Activated CD4-positive, alpha-beta memory T cell treated with anti-CD3 and anti-CD28 coated beads, Interleukin-2, amount 10 ng/mL, durations not matched to agents 7 days and 5 days (primary cell): ENCODE measurements at regions not wholly inside any gene's neighbourhood (a gene's known extent, or its start where the extent isn't known, plus 50 kb on each side); places are given as distances from the start of the nearest gene placed in this dataset.
A peak's percentile ranks its signal among the peaks of the same experiment; 100 is the strongest.

Experiments used
- CTCF ChIA-PET: fragments of 350-600 bp; sonication (Branson Sonifier 250); formaldehyde crosslinking; loops from one replicate; lab custom pipeline; 2021; ENCODE audit warnings: antibody characterized with exemption, inconsistent platforms; lab: Charles Lee
- POLR2A ChIA-PET: fragments of 350-600 bp; sonication (Branson Sonifier 250); formaldehyde crosslinking; loops from one replicate; lab custom pipeline; 2021; ENCODE audit warnings: antibody characterized with exemption; lab: Charles Lee
- DNase-seq: peaks from one replicate; pipeline ENCODE4 v3.0.0-alpha.2; 2020
- H3K27ac Mint-ChIP-seq: one replicate; pipeline ENCODE4 v1.8.0; 2021; ENCODE audit warnings: mild to moderate bottlenecking, mixed read lengths
- H3K27me3 Mint-ChIP-seq: one replicate; pipeline ENCODE4 v1.8.0; 2021; ENCODE audit warnings: mixed read lengths
- H3K36me3 Mint-ChIP-seq: one replicate; pipeline ENCODE4 v1.8.0; 2021; ENCODE audit warnings: low read depth, mixed read lengths
- H3K4me1 Mint-ChIP-seq: one replicate; pipeline ENCODE4 v1.8.0; 2021; ENCODE audit warnings: mixed read lengths
- H3K4me3 Mint-ChIP-seq: one replicate; pipeline ENCODE4 v1.8.0; 2021; ENCODE audit warnings: mild to moderate bottlenecking, mixed read lengths
- H3K9me3 Mint-ChIP-seq: one replicate; pipeline ENCODE4 v1.8.0; 2021; ENCODE audit warnings: mixed read lengths

GRCh38 chr12:62136496-62136895 is 123.7 kb upstream of the USP15 start:
- ChIA-PET POLR2A (no interaction called here), CTCF (interaction anchor here (2.2 kb wide), 1 partner anchor 13 kb away, joined by 6 read pairs; no protein-coding TSS in a partner anchor)
- Mint-ChIP-seq H3K9me3 (no peaks in the 10 kb centered on the region), H3K27ac (no peak overlapping the region), H3K27me3 (peaks cover 9% of the 10 kb centered on the region), H3K4me1 (no peaks in the 10 kb centered on the region), H3K36me3 (no peaks in the 10 kb centered on the region), H3K4me3 (no peak overlapping the region)
- no peak for DNase-seq

GRCh38 chr12:62138527-62138926 is 121.7 kb upstream of the USP15 start:
- no peak overlapping the region for H3K4me3 Mint-ChIP-seq
- POLR2A ChIA-PET: no interaction called here
- H3K27ac Mint-ChIP-seq: no peak overlapping the region
- peaks cover 7% of the 10 kb centered on the region for H3K27me3 Mint-ChIP-seq
- H3K9me3 Mint-ChIP-seq: no peaks in the 10 kb centered on the region
- no peaks in the 10 kb centered on the region for H3K36me3 Mint-ChIP-seq
- CTCF ChIA-PET: no interaction called here
- DNase-seq: no peak
- no peaks in the 10 kb centered on the region for H3K4me1 Mint-ChIP-seq

- POLR2A ChIA-PET: no interaction called here
- no peak for DNase-seq
- CTCF ChIA-PET: no interaction called here
- H3K9me3 Mint-ChIP-seq: no peaks in the 10 kb centered on the region
- H3K36me3 Mint-ChIP-seq: no peaks in the 10 kb centered on the region
- no peak overlapping the region for H3K27ac Mint-ChIP-seq
- no peaks in the 10 kb centered on the region for H3K4me1 Mint-ChIP-seq
- no peaks in the 10 kb centered on the region for H3K27me3 Mint-ChIP-seq
- H3K4me3 Mint-ChIP-seq: no peak overlapping the region
These were observed 113.9 kb upstream of the USP15 start for GRCh38 chr12:62146318-62146717.

DNA sequence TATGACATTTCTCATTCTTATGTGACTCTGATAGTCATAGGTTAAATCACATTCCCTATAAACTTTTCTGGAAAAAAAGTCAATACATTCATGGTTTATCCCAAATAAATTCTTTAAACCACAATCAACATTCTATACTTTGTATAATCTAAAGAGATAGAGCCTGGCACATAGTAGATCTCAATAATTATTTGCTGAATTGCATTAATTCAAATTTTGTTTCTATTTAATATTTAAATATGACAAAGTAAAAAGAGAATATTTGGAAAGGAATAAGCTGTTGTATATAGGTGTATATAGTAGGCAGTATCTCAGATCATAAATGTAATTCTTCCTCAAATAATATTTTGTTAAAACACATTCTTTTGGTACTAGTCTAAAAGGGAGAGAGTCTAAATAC is 102.2 kb upstream of the USP15 start:
- Mint-ChIP-seq H3K4me3 (no peak overlapping the region), H3K36me3 (no peaks in the 10 kb centered on the region), H3K27ac (no peak overlapping the region), H3K4me1 (no peaks in the 10 kb centered on the region), H3K27me3 (peaks cover 12% of the 10 kb centered on the region), H3K9me3 (no peaks in the 10 kb centered on the region)
- CTCF ChIA-PET: interaction anchor here (1.2 kb wide), 1 partner anchor 52 kb away, joined by 3 read pairs; no protein-coding TSS in a partner anchor
- POLR2A ChIA-PET: no interaction called here
- no peak for DNase-seq

GRCh38 chr12:62158461-62159360 is 101.5 kb upstream of the USP15 start:
- POLR2A ChIA-PET: no interaction called here

GRCh38 chr12:62162214-62162613 is 98.0 kb upstream of the USP15 start:
- ChIA-PET CTCF (no interaction called here), POLR2A (no interaction called here)
- no peaks in the 10 kb centered on the region for H3K36me3 Mint-ChIP-seq
- H3K4me3 Mint-ChIP-seq: no peak overlapping the region
- H3K9me3 Mint-ChIP-seq: no peaks in the 10 kb centered on the region
- peaks cover 20% of the 10 kb centered on the region for H3K27me3 Mint-ChIP-seq
- DNase-seq: no peak
- H3K27ac Mint-ChIP-seq: no peak overlapping the region
- no peaks in the 10 kb centered on the region for H3K4me1 Mint-ChIP-seq

More at GRCh38 chr12:62158461-62159360, 101.5 kb upstream of the USP15 start:
- H3K4me1 Mint-ChIP-seq: no peaks in the 10 kb centered on the region
- H3K27ac Mint-ChIP-seq: no peak overlapping the region
- no peaks in the 10 kb centered on the region for H3K9me3 Mint-ChIP-seq
- no peaks in the 10 kb centered on the region for H3K36me3 Mint-ChIP-seq
- CTCF ChIA-PET: interaction anchor here (1.2 kb wide), 1 partner anchor 52 kb away, joined by 3 read pairs; no protein-coding TSS in a partner anchor
- DNase-seq: no peak
- H3K27me3 Mint-ChIP-seq: peaks cover 14% of the 10 kb centered on the region
- no peak overlapping the region for H3K4me3 Mint-ChIP-seq

GRCh38 chr12:62163368-62163767 is 96.8 kb upstream of the USP15 start:
- POLR2A ChIA-PET: no interaction called here

GRCh38 chr12:62164036-62164435 is 96.2 kb upstream of the USP15 start:
- H3K36me3 Mint-ChIP-seq: no peaks in the 10 kb centered on the region
- H3K27ac Mint-ChIP-seq: no peak overlapping the region
- ChIA-PET CTCF (no interaction called here), POLR2A (no interaction called here)
- no peak for DNase-seq
- H3K4me1 Mint-ChIP-seq: no peaks in the 10 kb centered on the region
- peaks cover 16% of the 10 kb centered on the region for H3K27me3 Mint-ChIP-seq
- H3K4me3 Mint-ChIP-seq: no peak overlapping the region
- no peaks in the 10 kb centered on the region for H3K9me3 Mint-ChIP-seq

More at GRCh38 chr12:62163368-62163767, 96.8 kb upstream of the USP15 start:
- Mint-ChIP-seq H3K27me3 (peaks cover 20% of the 10 kb centered on the region), H3K4me3 (no peak overlapping the region), H3K27ac (no peak overlapping the region), H3K36me3 (no peaks in the 10 kb centered on the region), H3K9me3 (no peaks in the 10 kb centered on the region), H3K4me1 (no peaks in the 10 kb centered on the region)
- DNase-seq: no peak
- CTCF ChIA-PET: no interaction called here

DNA sequence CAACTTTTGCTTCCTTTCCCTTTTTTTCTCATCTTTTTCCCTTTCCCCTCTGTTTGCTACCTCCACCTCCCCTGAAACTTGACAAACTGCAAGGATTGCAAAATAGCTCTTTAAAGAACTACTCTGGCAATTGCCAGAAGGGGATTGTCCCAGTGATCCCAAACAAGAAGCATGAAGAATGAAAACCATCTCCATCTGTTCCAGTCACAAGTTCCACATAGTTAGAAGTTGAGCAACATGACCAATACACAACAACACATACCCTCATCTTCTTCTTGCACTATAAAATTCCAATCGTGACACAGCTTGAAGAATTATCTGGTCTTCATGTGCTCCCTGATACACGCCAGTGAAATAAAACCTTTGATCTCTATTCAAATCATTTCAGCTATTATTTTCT is 93.7 kb upstream of the USP15 start:
- Mint-ChIP-seq H3K27ac (no peak overlapping the region), H3K27me3 (peaks cover 12% of the 10 kb centered on the region), H3K9me3 (no peaks in the 10 kb centered on the region), H3K4me1 (no peaks in the 10 kb centered on the region), H3K36me3 (no peaks in the 10 kb centered on the region), H3K4me3 (no peak overlapping the region)
- POLR2A ChIA-PET: no interaction called here
- DNase-seq: no peak
- CTCF ChIA-PET: no interaction called here

GRCh38 chr12:62168411-62168810 is 91.8 kb upstream of the USP15 start:
- CTCF ChIA-PET: no interaction called here
- no peaks in the 10 kb centered on the region for H3K9me3 Mint-ChIP-seq
- POLR2A ChIA-PET: no interaction called here
- no peaks in the 10 kb centered on the region for H3K36me3 Mint-ChIP-seq
- no peak overlapping the region for H3K4me3 Mint-ChIP-seq
- peaks cover 14% of the 10 kb centered on the region for H3K27me3 Mint-ChIP-seq
- no peak for DNase-seq
- H3K4me1 Mint-ChIP-seq: no peaks in the 10 kb centered on the region
- no peak overlapping the region for H3K27ac Mint-ChIP-seq

DNA sequence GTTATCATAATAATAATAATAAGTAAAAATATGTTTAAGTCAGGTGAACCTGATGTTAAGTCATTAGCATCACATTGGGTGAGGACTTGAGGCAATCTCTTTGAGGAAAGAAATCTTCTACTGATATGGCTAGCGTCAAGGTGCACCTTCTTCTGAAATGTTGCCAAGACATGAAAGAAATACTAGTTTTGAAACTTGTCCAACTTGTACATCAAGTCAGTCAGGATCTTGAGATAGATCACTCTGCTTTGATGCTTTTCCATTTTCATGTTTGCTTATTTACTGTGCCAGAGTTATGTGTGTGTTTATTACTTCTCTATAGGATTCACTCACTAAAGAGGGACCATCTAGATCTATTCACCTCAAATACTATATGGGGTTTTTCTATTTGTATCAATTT is 90.0 kb upstream of the USP15 start:
- Mint-ChIP-seq H3K4me1 (no peaks in the 10 kb centered on the region), H3K27ac (no peak overlapping the region), H3K27me3 (peaks cover 10% of the 10 kb centered on the region), H3K4me3 (no peak overlapping the region), H3K9me3 (no peaks in the 10 kb centered on the region), H3K36me3 (no peaks in the 10 kb centered on the region)
- DNase-seq: no peak
- ChIA-PET CTCF (no interaction called here), POLR2A (no interaction called here)

DNA sequence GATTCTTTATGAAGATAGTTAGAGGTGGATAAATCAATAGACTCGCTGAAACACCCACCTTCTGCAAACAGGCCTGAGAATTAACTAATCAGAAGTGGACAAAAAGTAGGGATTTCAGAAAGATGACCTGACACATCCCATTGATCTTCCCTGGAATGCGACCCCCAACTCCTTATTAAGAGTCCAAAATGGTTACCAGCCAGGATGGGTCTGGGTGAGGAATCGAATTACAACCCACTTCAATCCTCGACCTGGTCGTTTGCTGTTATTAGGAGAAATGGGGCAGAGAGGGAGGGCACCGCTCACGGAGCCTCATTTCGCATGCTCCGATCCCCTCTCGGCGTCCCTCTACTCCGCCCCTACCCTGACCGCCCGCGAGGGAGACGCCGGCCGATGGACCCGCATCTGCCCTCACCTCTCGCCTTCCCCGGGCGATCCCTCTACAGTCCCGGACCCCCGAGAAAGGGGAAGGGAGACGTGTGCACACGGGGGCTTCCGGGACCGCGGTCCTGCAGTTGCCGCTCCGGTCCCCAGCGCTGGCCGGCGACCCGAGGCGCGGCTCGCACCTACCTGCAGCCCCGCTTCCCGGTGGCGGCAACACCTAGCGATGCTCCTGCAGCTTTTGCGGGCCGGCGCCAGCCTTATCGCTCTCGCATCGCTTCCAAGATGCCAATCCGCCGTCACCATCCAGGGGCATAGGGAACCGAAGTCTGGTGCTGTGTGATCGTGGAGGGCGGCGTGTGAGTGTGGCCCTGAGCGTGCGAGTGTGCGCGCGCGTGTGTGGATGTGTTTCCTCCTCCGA is 69.3 kb upstream of the USP15 start:
- peak overlapping the region; percentile 60 for H3K4me3 Mint-ChIP-seq
- H3K4me1 Mint-ChIP-seq: peaks cover 24% of the 10 kb centered on the region
- no peaks in the 10 kb centered on the region for H3K36me3 Mint-ChIP-seq
- no peak overlapping the region for H3K27ac Mint-ChIP-seq
- CTCF ChIA-PET: interaction anchor here (1.3 to 2.9 kb wide), 2 partner anchors 19 to 69 kb away, joined by 3 to 11 read pairs; partner anchors contain the start of gene USP15
- H3K27me3 Mint-ChIP-seq: peaks cover 66% of the 10 kb centered on the region
- POLR2A ChIA-PET: no interaction called here
- DNase-seq: no peak
- no peaks in the 10 kb centered on the region for H3K9me3 Mint-ChIP-seq

GRCh38 chr12:62191491-62192179 is 68.6 kb upstream of the USP15 start:
- Mint-ChIP-seq H3K27me3 (peaks cover 70% of the 10 kb centered on the region), H3K9me3 (no peaks in the 10 kb centered on the region), H3K36me3 (no peaks in the 10 kb centered on the region), H3K4me1 (peaks cover 24% of the 10 kb centered on the region), H3K4me3 (peak overlapping the region; percentile 60), H3K27ac (no peak overlapping the region)
- CTCF ChIA-PET: interaction anchor here (1.3 to 2.9 kb wide), 2 partner anchors 19 to 68 kb away, joined by 3 to 11 read pairs; partner anchors contain the start of gene USP15
- POLR2A ChIA-PET: no interaction called here
- peak; percentile 23 for DNase-seq
